GM18499 (cell line): ENCODE measurements at regions not wholly inside any gene's neighbourhood (a gene's known extent, or its start where the extent isn't known, plus 50 kb on each side); places are given as distances from the start of the nearest gene placed in this dataset.
"Not testable (repeated sequence)": the region's sequence is repeated elsewhere in the genome, so short reads cannot be mapped to it uniquely, and the experiment has no call there.

ENCODE experiments used
- ATAC-seq: cut with Tn5 transposase; IDR thresholded peaks from one replicate; pipeline ENCODE4 v1.9.1; 2021; ENCODE audit warnings: moderate number of reproducible peaks; ENCODE audit not compliant: insufficient read depth, unreplicated experiment

DNA sequence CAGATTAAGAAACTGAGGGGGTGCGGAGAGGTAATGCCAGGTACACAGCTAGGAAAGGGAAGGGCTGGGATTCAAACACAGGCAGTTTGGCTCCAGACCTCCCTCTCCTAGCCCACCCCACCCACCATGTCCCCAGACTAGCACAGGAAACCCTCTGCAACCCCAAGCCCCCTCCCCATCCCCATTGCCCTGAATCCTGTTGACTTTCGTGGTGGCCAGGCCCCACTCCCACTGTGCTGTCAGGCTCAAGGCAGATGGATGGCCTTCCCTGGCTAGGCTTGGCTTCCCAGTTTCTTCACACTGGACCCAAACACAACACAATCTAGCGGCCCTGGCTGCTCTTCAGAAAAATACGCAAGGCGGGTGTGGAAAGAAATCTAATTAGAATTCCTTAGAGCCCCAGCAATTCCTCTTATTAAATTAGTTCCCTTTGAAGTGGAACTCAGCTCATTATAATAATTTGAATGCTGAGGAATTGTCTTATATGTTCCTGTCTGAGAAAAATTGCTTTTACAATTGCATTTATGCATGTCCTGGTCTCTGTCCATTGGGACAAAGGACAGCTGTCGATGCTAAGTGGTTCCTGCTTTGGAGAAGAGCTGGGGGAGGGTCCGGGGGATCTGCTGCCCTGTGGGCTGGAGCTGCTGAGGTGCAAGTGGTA is 97.4 kb downstream of the SYF2 start:
- no peak for ATAC-seq

DNA sequence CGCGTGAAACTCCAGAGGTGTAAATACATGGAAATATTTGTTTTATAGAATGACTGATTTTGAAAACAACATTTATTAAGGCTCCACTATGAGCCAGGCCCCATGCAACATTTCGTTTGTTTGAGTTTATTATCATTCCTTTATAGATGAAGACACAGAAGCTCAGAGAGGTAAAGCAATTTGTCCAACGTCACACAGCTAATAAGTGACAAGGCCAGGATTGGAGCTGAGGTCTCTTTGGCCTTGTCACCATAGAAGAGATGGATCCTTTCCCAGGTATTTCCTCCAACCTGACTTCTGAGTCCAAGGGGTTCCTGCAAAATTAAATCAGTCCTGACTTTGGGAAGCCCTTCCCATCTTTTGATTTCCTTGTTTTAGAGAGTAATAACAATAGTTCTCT is 98.0 kb downstream of the SYF2 start:
- no peak for ATAC-seq

DNA sequence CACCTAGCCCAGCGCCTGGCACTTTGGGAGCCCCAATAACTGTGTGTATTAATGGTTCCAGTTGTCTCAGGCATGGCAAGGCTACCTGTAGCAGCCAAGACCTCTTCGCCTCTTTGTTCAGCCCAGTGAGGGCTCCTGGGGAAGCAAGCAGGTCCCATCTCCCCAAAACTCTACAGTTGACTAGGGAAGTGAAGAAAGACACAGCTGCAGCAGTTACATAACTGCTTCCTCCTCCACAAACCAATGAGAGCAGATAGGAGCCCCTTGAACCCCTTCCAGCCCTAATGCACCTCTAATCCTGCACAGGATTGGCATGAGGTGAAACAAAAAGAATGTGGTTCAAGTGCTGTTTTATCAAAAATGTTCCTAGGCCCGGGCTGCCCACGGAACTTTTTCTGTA is 100.5 kb downstream of the SYF2 start:
- no peak for ATAC-seq

DNA sequence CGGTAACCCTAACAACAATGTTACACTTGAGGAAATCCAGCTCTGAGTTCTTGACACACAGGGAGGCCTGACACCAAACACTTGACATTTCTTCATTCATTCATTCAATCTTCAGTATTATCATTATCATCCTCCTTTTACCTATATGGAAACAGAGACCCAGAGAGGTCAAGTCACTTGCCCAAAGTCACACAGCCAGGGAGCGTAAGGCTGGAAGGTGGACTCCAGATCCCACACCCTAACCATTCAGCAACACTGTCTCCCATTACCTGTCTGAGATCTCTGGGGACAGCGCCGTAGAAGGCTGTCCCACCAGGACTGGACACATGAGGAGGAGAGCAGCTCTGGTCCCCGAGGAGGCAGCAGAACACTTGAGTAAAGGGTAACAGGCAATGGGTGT is 101.4 kb downstream of the SYF2 start:
- no peak for ATAC-seq

DNA sequence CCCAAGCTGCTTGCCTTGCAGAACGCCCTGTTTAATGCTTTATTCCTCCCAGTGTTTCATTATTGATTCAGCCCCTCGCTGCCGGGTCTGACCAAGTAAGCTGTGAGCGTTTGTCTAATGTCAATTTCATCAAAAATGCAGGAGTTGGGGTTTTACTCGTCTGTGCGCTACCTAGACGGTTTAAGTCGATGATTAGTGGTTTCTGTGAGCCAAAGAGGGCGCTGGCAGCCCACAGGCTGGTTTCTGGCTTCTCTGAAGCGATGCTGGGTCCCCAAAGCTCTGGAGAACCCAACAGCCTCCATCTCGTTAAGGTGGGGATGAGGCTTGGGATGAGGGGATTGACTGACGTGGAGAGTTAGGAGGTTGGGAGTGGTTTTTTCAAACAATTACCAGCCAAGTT is 102.9 kb downstream of the SYF2 start:
- ATAC-seq, result no peak

DNA sequence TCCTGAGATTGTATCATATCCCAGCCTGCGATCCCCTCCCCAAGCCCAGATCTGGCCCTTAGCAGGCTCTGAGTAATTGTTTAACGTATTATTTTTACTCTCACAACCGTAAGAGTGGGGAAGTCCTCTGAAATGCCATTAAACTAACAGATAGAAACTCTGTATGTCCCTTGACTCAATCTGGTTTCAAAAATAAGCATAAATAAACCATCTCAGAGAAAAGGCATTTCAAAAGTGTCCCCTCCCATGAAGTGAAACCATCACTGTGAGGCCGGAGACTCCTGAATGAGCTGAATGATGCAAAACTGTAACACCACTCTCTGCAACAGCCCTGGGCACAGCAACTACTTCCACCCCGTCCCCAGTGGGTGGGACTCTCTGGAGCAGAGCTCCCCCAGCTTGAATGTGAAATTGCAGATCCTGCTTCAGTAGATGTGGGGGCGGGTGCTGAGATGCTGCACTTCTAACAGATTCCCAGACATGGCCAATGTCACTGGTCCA is 104.1 kb downstream of the SYF2 start:
- ATAC-seq, result no peak

DNA sequence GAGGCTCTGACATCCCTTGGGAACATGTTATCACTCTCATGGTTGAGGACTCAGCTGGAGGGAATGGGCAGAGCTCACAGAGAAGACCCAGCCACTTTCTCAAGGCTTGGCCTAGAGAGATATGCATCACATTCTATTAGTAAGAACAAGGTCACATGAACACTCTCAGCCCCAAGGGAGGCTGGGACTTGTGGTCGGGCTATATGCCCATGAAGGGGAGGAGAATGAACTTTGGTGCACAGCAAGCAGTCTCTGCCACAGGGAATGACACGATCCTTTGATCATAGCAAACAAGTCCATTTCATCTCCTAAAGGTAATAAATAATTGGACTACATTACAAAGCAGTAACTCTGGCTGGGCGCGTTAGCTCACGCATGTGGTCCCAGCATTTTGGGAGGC is 105.7 kb downstream of the SYF2 start:
- no peak for ATAC-seq

DNA sequence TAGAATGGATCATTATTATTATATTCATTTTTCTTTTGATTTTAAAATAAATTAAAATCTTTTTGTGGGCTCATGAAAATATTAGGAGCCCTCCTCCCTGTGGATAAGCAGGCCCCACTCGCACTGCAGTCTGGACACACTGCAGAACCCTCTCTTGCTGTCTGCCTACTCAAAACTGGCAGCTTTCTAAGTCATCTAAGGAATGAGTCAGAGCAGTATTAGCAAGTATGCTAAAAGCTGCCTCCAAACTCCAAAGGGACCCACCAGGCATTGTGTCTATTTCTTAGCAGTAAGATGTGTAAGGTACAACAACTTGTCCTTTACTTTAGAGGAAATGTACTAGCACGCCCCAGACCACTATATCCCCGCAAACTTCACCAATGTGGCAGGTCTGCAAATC is 108.8 kb downstream of the SYF2 start:
- no peak for ATAC-seq

DNA sequence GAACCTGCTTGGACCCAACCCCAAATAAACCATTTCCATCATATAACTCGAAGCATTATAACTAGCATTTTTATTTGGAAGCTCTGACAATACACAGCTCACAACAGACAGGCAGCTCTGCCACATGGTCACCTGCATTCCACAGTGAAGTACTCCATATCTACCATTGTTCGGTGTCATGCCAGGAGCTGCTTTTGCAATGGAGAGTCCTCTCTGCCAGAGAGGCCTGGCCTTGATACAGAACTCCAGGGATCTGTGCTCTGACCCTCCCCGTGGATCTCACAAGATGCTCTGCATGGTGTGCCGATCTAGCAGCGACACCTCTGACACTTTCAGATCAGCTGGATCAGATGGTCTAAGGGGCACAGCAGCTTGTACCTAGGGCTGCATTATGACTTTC is 109.6 kb downstream of the SYF2 start:
- ATAC-seq, result no peak

DNA sequence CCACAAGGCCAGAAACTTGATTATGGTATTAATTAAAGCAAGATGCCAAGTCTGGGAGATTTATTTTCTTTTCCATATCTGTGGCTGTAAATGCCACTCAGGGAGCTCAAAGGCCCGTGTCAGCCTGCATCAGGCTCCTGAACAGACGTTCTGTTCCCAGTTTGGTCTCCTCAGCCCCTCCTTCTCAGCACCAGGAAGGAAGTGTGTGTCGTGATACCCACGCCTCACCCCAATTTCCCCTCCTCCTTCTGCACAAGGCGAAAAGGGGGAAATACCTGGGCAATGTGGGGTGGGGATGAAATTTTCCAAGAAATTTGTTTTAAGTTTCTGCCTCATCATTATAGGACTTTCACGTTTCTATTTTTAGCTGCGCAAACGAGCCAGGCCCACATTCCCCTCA is 112.0 kb downstream of the SYF2 start:
- no peak for ATAC-seq

DNA sequence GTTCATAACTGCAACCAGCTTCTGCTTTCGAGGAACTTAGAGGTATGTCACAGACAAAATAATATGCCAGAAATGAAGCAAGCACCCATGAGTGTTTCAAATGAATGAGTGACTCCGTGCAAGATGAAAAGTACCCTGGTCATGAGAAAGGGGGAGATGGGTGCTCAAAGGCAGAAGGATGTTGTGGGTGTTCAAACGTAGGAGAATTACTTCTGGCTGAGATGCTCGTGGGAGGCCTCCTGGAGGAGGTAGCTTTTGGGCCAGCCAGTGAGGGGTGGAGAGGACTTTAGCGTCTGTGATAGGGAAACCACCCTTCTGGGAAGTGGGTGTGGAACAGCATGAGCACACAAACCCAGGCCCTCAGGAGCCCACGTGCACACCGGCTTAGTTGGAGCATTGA is 113.8 kb downstream of the SYF2 start:
- no peak for ATAC-seq

DNA sequence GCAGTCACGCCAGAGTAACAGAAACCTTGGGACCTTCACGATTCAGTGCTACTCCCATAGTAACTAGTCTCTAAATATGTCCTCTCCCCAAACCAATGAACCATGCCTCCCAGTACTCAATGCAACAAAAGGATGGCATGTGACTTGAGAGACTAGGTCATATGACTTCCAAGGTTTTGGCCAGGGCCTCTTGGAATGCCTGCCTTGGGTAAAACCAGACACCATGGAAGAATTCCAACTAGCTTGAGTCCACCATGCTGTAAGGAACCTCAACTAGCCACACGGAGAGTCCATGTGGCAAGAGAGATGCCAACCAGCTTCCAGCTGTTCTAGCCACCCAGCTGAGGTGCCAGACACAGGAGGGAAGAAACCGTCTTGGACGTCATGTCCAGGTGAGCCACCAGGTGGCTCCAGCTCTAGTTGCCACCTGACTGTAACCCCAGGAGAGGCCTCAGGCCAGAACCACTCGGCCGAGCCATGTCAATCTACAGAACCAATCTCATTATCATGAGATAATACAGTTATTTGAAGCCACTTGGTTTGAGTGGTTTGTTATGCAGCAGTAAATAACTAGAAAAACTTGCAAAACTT is 115.0 kb downstream of the SYF2 start:
- no peak for ATAC-seq

DNA sequence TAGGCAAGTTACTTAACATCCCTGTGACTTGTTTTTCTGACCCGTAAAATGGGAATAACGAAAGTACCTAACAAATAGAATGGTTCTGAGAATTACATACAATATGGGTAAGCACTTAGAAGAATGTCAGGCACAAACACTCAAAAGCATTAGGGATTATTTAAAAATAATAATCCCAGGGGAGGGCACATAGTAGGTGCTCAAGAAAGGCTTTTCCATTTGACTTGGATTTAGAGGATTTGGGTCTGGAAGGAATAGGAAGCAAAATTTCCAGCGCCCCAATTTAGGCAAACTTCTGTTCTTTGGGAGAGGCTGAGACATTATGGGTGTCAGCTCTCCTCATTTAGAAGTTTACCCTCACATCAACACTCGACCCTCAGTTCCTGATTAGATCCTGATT is 115.5 kb downstream of the SYF2 start:
- ATAC-seq, result no peak

DNA sequence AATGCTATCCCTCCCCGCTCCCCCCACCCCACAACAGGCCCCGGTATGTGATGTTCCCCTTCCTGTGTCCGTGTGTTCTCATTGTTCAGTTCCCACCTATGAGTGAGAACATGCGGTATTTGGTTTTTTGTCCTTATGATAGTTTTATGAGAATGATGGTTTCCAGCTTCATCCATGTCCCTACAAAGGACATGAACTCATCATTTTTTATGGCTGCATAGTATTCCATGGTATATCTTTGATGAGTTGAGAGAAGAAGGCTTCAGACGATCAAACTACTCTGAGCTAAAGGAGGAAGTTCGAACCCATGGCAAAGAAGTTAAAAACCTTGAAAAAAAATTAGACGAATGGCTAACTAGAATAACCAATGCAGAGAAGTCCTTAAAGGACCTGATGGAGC is 116.2 kb downstream of the SYF2 start:
- not testable (repeated sequence) for ATAC-seq

DNA sequence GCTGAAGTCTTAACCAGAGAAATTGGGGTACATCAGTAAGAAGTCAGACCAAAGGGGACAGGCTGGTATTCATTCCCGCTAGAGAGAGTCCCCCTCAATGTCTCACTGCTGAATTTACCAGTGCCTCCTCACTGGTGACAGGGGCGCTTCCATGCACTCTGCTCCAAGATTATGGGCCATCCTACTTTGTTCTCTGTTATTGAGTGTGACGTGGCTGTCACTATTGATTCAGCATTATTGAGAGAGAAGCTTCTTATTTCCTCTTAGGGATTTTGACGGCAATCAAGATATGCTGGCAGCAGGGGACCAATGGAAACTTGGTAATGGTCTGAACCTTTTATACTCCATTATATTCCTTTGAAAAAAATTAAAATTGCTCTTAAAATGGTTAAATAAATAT is 118.6 kb downstream of the SYF2 start:
- no peak for ATAC-seq

DNA sequence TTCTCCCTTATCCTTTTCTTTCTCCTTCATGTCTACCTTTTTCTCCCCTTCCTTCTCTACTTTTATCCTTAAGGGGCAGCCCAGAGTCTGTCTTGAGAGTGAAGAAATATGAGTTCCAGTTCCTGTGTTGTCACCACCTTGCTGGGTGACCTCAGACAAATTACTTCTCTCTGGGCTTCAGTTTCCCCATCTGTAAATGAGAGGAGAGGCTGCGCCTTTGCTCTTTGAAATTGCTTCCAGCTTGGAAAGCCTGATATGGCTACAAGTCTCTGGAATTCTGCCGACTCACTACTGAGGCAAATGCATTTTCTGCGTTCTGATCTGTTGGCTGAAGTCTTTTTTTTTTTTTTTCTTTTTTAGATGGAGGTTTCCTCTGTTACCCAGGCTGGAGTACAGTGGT is 119.2 kb downstream of the SYF2 start:
- no peak for ATAC-seq

DNA sequence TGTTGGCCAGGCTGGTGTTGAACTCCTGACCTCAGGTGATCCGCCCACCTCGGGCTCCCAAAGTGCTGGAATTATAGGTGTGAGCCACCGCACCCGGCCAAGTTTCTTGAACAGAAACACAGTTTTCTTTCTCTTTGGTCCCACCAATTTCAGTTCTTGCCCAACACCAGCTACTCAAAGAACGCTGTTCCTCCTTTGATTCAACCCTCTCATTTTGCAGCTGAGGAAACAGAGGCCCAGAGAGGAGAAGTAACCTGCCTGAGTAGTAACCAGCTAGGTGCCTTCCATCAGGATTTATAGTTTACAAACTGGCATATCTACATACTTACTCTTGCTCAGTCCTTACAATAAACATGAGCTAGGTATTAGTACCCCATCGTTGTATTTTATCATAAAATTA is 119.9 kb downstream of the SYF2 start:
- ATAC-seq, result no peak

DNA sequence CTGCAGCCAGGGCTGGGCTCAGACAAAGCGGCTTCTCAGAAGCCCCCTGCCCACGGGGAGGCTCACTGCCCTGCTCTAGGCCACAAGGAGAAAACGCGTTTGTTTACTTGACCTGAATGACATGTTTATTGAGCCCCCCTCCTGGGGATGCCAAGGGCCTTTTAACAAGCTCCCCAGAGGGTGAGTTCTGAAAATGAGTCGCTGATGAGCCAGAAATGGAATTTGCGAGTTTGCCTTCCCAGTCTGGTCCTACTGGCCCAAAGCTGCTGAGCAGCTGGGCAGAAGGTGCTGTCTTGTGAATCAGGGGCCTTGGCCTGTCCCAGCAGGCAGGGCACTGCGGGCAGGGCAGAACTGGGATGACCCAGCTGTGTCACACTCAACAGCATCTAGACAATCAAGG is 120.6 kb downstream of the SYF2 start:
- ATAC-seq, result no peak

DNA sequence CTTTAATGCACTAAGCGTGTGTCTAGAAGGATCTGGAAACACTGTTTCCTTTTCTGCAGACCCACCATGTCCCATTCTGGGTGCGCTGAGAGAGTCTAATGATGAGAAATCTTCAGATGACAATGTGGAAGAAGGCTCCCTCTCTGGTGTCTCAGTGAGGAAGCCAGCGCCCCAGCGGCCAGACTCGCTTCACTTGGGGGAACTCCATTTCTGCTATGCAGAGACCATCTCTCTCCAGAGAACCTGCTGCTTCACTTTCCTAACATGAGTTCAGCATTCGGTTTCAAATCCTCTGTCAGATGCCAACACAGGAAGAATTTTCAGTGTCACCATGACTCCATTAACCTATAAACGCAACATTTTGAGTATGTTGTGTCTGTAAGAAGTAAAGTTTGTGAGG is 121.8 kb downstream of the SYF2 start:
- no peak for ATAC-seq

DNA sequence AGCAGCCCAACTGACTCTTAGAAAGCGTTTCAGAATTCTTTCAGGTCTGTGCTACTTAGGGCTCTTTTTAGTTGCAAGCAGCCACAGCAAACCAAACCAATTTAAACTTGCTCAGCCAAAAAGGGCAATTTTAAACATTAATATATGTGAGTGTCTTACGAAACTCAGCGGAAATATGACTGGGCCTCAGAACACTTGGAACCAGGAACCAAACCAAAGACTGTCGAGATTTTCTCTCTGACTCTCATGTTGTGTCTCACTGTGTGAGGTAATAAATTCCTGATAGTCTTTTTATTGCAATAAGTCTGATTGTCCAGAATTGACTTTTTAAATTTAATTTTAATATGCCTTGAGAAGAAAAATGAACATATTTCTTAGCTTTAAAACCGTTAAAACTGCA is 122.3 kb downstream of the SYF2 start:
- no peak for ATAC-seq

DNA sequence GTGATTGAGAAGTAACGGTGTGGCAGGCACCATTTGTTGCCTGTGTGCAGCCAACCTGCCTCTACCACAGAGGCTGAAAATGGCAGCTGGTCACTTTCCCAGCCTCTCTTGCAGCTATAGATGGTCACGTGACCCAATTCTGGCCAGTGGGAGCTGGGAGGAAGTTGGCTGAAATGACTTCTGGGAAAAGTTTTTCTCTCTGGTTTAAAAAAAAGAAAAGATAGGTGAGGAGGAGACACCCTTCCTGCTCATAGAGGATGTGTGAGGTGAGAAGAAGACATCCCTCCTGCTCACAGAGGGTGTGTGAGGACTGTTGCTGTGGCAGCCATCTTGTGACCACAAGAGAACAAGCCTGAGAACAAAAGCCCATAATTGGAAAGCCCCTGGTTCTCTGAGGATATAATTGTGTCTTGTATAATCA is 122.8 kb downstream of the SYF2 start:
- ATAC-seq, result no peak

DNA sequence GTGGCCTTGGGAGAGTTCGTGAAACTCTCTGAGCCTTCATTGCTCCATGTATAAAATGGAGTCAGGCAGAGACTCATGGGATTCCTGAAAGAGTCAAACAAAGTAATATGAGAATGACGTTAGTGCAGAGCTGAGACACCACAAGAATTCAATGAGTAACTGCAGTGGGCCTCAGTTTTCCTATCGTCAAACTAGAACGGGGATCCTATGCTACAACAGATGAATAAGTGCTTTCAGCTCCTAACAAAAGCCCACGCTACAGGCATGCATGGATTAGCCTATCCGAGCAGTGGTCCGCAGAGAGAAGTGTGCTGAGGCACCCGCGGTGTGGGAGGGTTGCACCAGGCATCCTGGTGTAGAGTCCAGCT is 124.7 kb downstream of the SYF2 start:
- ATAC-seq, result no peak
